OCI-LY3 (cell line): ENCODE measurements at regions not wholly inside any gene's neighbourhood (a gene's known extent, or its start where the extent isn't known, plus 50 kb on each side); places are given as distances from the start of the nearest gene placed in this dataset.

Experiments used
- EZH2phosphoT487 ChIP-seq: fragments of 200-600 bp; shearing (Covaris generic); IDR thresholded peaks from 2 replicates; pipeline ENCODE4 v1.6.1; 2018; ENCODE audit warnings: antibody characterized with exemption, mixed run types, low read depth
- TF ChIP-seq, protein P1 (sequence below): fragments of 200-600, 300-600 bp; sonication (generic); IDR thresholded peaks from 2 replicates; pipeline ENCODE4 v1.5.1; 2014; ENCODE audit warnings: antibody characterized with exemption, low read length, low read depth

DNA sequence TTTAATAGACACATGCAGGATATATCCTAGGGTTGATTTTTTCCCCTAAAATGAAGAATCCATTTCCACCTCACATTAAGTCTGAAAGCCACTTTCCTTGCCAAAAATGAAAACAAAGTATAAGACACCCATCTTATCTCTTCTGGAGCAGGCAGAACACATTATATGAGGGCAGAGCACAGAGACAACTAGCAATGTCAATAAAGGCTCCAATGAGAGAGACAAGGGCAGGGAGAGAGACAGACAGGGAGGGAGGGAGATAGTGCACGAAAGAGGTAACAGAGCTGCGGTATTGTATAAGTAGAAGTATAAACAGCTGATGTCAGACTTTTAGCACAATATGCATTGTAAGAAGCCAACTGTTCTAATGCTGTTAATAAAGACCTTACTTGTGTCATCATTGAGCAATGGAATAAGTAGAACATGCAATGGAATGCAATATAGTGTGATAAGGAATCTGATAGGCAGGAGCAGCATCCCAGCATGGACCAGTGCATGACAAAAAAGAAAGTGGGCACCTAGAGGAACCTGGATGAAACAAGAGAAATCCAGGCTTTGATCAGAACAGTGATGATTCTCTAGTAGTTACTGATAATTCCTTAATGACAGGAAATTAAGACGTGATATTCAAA is 150.6 kb upstream of the TCF4 start:
- TF ChIP-seq, protein P1, sequence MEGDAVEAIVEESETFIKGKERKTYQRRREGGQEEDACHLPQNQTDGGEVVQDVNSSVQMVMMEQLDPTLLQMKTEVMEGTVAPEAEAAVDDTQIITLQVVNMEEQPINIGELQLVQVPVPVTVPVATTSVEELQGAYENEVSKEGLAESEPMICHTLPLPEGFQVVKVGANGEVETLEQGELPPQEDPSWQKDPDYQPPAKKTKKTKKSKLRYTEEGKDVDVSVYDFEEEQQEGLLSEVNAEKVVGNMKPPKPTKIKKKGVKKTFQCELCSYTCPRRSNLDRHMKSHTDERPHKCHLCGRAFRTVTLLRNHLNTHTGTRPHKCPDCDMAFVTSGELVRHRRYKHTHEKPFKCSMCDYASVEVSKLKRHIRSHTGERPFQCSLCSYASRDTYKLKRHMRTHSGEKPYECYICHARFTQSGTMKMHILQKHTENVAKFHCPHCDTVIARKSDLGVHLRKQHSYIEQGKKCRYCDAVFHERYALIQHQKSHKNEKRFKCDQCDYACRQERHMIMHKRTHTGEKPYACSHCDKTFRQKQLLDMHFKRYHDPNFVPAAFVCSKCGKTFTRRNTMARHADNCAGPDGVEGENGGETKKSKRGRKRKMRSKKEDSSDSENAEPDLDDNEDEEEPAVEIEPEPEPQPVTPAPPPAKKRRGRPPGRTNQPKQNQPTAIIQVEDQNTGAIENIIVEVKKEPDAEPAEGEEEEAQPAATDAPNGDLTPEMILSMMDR: no peak
- TF ChIP-seq EZH2phosphoT487: no peak
